ENCODE measurements at regions not wholly inside any gene's neighbourhood (a gene's known extent, or its start where the extent isn't known, plus 50 kb on each side); places are given as distances from the start of the nearest gene placed in this dataset.

- no peak for DNase-seq
Measured at GRCh38 chr12:19065223-19065622, 64.3 kb upstream of the PLEKHA5 start.

GRCh38 chr12:19065871-19066270 is 63.7 kb upstream of the PLEKHA5 start:
- DNase-seq, result no peak

GRCh38 chr12:19066475-19067001 is 63.0 kb upstream of the PLEKHA5 start:
- DNase-seq, result no peak

- DNase-seq, result no peak
Measured at GRCh38 chr12:19068137-19068536, 61.4 kb upstream of the PLEKHA5 start.

- no peak for DNase-seq
Measured at GRCh38 chr12:19070341-19070740, 59.2 kb upstream of the PLEKHA5 start.

GRCh38 chr12:19074700-19075099 is 54.8 kb upstream of the PLEKHA5 start:
- no peak for DNase-seq

GRCh38 chr12:19075711-19076340 is 53.7 kb upstream of the PLEKHA5 start:
- no peak for DNase-seq

Data from islet precursor cell (in vitro differentiated cells).